Transverse colon (tissue), 3 donors: ENCODE measurements at regions not wholly inside any gene's neighbourhood (a gene's known extent, or its start where the extent isn't known, plus 50 kb on each side); places are given as distances from the start of the nearest gene placed in this dataset.

Source experiments
- POLR2A ChIP-seq: fragments of 450-650 bp; IDR thresholded peaks from one replicate; pipeline ENCODE4 v1.6.1; 2016; ENCODE audit warnings: antibody characterized with exemption, mild to moderate bottlenecking, moderate library complexity
- TF ChIP-seq, protein P1 (sequence below), 5 experiments: fragments of 200-600 bp in 3 of 5; fragments of 450-650 bp in 2 of 5; sonication (generic) in 3 of 5; IDR thresholded peaks; 1 replicate in 2 of 5; 2 replicates in 3 of 5; pipeline ENCODE4 v1.5.1; 2016 to 2017; ENCODE audit warnings: antibody characterized with exemption in 5 of 5, inconsistent platforms in 3 of 5, mild to moderate bottlenecking in 2 of 5, moderate library complexity in 1 of 5

DNA sequence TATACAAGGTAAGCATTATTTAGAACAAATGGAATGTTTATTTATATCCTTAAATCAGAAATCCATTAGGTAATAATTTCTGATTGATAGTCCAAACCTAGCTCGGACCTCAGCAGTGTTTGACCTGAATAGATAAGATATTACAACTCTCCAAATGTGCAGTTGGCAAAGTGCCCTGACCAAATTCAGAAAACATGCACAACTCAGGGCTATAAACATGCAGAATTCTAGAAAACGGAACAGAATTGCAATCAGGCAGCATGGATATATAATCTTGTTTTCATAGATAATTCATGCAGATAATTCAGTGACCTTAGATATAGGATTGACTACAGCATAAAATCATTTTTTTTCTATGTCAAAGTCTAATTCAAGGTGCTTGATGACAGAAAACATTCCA lies 626.6 kb upstream of the CITED2 start:
- TF ChIP-seq, protein P1, sequence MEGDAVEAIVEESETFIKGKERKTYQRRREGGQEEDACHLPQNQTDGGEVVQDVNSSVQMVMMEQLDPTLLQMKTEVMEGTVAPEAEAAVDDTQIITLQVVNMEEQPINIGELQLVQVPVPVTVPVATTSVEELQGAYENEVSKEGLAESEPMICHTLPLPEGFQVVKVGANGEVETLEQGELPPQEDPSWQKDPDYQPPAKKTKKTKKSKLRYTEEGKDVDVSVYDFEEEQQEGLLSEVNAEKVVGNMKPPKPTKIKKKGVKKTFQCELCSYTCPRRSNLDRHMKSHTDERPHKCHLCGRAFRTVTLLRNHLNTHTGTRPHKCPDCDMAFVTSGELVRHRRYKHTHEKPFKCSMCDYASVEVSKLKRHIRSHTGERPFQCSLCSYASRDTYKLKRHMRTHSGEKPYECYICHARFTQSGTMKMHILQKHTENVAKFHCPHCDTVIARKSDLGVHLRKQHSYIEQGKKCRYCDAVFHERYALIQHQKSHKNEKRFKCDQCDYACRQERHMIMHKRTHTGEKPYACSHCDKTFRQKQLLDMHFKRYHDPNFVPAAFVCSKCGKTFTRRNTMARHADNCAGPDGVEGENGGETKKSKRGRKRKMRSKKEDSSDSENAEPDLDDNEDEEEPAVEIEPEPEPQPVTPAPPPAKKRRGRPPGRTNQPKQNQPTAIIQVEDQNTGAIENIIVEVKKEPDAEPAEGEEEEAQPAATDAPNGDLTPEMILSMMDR (IDR thresholded peaks at IDR 0.05): no peak
- no peak for TF ChIP-seq POLR2A
